GM19099 (cell line): ENCODE measurements at regions not wholly inside any gene's neighbourhood (a gene's known extent, or its start where the extent isn't known, plus 50 kb on each side); places are given as distances from the start of the nearest gene placed in this dataset.

Source experiments
- POLR2A ChIP-seq: IDR thresholded peaks from 3 replicates; pipeline ENCODE4 v1.6.1; 2011; ENCODE audit warnings: low read depth; ENCODE audit not compliant: insufficient read length; ENCODE audit errors: extremely low read depth

GRCh38 chr2:160882906-160883305, 277.3 kb upstream of the TANK start:
- TF ChIP-seq POLR2A = no peak

GRCh38 chr2:160884056-160884455, 276.2 kb upstream of the TANK start:
- no peak for TF ChIP-seq POLR2A

GRCh38 chr2:160889439-160890170, 270.6 kb upstream of the TANK start:
- no peak for TF ChIP-seq POLR2A

GRCh38 chr2:160890667-160891352, 269.4 kb upstream of the TANK start:
- TF ChIP-seq POLR2A = no peak

- TF ChIP-seq POLR2A = no peak
These were observed 268.9 kb upstream of the TANK start for GRCh38 chr2:160891353-160891740.

- TF ChIP-seq POLR2A = no peak
These were observed 268.0 kb upstream of the TANK start for GRCh38 chr2:160892204-160892603.

- TF ChIP-seq POLR2A = no peak
These were observed 266.6 kb upstream of the TANK start for GRCh38 chr2:160893581-160893980.

- TF ChIP-seq POLR2A = no peak
These were observed 261.5 kb upstream of the TANK start for GRCh38 chr2:160898581-160899307.

GRCh38 chr2:160901613-160902012, 258.6 kb upstream of the TANK start:
- TF ChIP-seq POLR2A = no peak

- no peak for TF ChIP-seq POLR2A
These were observed 254.4 kb upstream of the TANK start for GRCh38 chr2:160905862-160906261.

- no peak for TF ChIP-seq POLR2A
These were observed 253.3 kb upstream of the TANK start for GRCh38 chr2:160906878-160907277.

GRCh38 chr2:160907738-160908137, 252.5 kb upstream of the TANK start:
- TF ChIP-seq POLR2A = no peak

- TF ChIP-seq POLR2A = no peak
These were observed 252.1 kb upstream of the TANK start for GRCh38 chr2:160908157-160908556.

- TF ChIP-seq POLR2A = no peak
These were observed 250.4 kb upstream of the TANK start for GRCh38 chr2:160909781-160910242.

GRCh38 chr2:160910681-160911080, 249.5 kb upstream of the TANK start:
- no peak for TF ChIP-seq POLR2A

GRCh38 chr2:160911258-160911657, 249.0 kb upstream of the TANK start:
- no peak for TF ChIP-seq POLR2A
